HG02588 (cell line): ENCODE measurements at regions not wholly inside any gene's neighbourhood (a gene's known extent, or its start where the extent isn't known, plus 50 kb on each side); places are given as distances from the start of the nearest gene placed in this dataset.
"Not testable (repeated sequence)": the region's sequence is repeated elsewhere in the genome, so short reads cannot be mapped to it uniquely, and the experiment has no call there.

ENCODE experiments used
- ATAC-seq: cut with Tn5 transposase; IDR thresholded peaks from one replicate; pipeline ENCODE4 v1.9.1; 2021; ENCODE audit warnings: mild to moderate bottlenecking, moderate library complexity; ENCODE audit not compliant: unreplicated experiment

DNA sequence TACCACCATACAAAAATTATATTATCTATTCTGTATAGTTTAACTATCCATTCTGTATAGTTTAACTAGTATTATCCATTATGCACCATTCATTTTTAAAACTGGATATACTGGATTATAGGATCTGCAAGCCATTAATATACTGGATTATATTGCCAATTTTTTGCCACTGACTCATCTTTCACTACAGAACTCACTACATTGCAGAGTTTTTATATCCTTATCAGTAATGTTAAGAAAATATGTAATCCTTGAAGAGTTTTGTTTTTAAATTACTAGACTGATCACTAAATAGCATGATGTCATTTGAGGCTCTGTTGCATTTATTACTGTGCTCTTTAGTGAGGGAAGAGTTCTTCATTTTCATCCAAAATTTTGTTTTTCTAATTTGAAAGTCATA lies 109.8 kb upstream of the SNX2 start:
- ATAC-seq, result no peak

DNA sequence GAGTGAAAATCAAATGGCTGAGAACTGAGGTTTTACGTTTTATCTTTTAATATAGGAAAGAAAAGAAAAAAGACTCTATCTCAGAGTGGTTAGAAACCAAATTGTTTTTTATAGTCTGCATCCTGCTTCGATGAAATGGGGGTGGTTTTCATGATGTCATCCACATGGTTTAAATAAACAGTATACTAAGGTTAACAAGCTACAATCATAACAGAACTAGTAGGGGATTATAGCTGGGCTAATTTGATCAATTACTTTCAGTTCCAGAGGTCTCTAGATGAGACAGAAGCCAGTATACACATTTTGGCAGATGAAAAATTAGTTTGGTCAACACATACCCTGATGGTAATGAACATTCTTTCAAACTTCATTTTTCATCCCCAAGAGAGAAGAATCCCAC lies 106.3 kb upstream of the SNX2 start:
- ATAC-seq, result no peak

- not testable (repeated sequence) for ATAC-seq
Observed at GRCh38 chr5:122669709-122670108, 105.2 kb upstream of the SNX2 start.

DNA sequence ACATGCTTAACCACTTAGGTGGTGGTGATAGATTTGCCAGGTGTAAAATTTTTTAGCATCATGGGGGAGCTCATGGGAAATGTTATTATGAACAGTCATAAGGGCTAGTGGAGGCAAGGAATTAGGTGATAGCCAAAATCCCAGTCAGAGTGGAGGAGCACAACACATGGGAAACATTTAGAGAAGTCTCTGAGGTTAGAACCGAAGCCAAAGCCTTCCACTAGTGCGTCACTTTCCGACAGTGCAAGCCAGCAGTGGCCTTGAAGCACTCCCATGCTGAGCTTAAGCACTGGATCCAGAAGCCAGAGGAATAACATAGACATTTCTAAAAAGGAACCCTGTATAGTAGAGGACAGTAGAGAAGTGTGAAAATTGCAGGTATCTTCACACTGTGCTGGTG lies 101.5 kb upstream of the SNX2 start:
- ATAC-seq, result no peak

- ATAC-seq, result no peak
Observed at GRCh38 chr5:122674385-122674784, 100.5 kb upstream of the SNX2 start.

- ATAC-seq, result no peak
Observed at GRCh38 chr5:122680623-122681350, 94.1 kb upstream of the SNX2 start.

- ATAC-seq, result no peak
Observed at GRCh38 chr5:122683631-122684030, 91.2 kb upstream of the SNX2 start.

- no peak for ATAC-seq
Observed at GRCh38 chr5:122690266-122690665, 84.6 kb upstream of the SNX2 start.

- ATAC-seq, result no peak
Observed at GRCh38 chr5:122691931-122692330, 82.9 kb upstream of the SNX2 start.

DNA sequence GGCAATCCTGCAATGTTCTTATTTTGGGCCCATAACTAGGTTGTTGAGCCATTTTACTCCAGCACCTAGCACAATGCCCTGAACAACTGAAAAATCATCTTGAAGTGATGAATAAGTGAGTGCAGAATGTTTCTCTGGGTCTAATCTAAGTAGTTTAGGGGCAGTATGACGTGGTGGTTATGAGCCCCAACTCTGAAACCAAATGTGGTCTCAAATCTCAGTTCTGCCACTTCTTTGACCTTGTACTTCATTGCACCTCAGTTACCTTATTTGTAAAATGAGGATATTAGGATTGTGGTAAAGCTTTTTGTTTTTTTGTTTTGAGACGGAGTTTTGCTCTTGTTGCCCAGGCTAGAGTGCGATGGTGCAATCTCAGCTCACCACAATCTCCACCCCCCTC lies 80.9 kb upstream of the SNX2 start:
- no peak for ATAC-seq

DNA sequence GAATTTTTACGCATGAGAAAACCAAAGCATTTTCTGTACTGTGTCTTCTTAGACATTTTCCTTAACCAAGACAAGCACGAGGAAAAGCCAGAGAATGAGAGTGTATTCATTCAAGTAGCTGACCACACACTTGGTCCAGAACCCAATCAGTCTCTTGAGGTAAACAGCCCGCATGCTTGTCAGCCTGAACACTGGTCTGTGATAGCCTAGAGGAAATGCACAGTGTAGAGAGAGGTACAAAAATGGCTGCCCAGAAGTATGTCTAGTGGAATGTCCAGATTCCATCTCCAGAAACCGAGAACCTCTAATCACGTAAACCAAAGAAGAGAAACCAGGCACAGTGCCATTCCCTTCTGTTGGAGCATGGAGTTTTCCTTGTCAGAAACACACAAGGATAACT lies 80.0 kb upstream of the SNX2 start:
- no peak for ATAC-seq

- ATAC-seq, result not testable (repeated sequence)
Observed at GRCh38 chr5:122696735-122697134, 78.1 kb upstream of the SNX2 start.

DNA sequence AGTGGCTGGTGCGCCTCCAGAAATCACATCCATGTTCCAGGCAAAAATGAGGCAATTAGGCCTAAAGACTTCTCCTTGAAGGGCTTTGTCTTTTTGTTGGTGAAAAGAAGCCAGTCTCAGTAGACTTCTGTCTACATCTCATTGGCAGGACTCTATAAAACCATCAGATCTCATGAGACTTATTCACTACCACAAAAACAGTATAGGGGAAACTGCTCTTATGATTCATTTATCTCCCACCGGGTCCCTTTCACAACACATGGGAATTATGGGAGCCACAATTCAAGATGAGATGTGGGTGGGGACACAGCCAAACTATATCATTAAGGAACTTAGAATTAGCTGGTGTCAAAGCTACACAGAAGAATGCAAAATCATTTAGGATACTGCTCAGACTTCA lies 77.7 kb upstream of the SNX2 start:
- ATAC-seq, result no peak

DNA sequence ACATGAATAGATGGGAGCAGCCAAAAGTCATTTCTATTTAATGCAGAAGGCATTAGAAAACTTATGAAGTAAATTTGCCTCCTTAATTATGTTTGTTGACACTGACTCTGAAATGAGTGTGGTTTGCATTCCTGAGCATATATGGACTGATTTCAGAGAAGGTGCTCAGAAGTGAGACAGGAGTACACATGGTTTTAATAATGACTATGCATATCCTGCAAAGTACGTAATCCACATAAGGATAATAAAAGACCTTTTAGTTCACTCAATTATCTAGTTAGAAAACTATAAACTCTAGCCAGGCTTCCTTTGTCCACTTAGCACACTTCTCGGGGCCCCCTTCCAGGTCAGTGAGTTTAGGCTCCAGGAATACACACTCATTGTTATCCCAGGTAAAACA lies 75.7 kb upstream of the SNX2 start:
- no peak for ATAC-seq

GRCh38 chr5:122701640-122702523 lies 73.0 kb upstream of the SNX2 start:
- peak; percentile 99 for ATAC-seq

GRCh38 chr5:122702524-122702875 lies 72.4 kb upstream of the SNX2 start:
- ATAC-seq, result no peak

DNA sequence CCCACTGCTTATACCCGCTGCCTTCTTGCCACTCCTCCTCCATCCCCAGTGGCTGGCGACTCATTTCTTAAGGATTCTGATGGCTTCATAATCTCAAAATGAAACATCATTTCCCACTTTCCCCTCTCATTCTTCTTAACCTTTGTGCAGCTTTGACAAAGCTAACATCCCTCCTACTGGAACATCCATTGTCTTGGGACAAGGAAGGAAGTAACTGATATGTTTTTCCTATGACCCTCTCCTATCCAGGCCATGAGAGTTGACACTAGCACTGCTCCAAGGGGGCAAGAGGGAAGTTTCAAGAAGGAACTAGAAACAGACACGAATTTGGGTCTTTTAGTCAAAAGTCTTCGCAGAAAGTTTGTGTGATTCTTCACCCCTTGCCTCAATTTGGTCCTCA lies 71.7 kb upstream of the SNX2 start:
- no peak for ATAC-seq

GRCh38 chr5:122704247-122705036 lies 70.4 kb upstream of the SNX2 start:
- ATAC-seq, result no peak

- no peak for ATAC-seq
Observed at GRCh38 chr5:122705851-122706250, 69.0 kb upstream of the SNX2 start.

- ATAC-seq, result no peak
Observed at GRCh38 chr5:122707796-122708195, 67.1 kb upstream of the SNX2 start.

DNA sequence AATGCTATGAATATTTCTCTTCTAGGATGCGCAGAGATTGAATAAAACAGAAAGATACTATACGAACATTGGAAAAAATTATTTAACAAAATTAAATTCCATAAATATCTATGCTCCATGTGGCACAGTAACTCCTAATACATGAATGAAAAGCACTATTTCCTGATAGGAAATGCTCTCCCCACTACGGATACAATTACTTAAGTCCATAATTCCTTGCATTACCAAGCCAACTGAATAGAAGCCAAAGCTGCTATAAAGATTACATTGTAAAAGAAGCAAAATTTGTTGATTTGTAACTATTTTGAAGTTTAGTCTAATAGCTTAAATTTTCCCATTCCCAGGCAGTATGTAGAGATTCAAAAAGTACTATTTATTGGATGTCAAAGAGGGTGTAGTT lies 61.8 kb upstream of the SNX2 start:
- no peak for ATAC-seq

DNA sequence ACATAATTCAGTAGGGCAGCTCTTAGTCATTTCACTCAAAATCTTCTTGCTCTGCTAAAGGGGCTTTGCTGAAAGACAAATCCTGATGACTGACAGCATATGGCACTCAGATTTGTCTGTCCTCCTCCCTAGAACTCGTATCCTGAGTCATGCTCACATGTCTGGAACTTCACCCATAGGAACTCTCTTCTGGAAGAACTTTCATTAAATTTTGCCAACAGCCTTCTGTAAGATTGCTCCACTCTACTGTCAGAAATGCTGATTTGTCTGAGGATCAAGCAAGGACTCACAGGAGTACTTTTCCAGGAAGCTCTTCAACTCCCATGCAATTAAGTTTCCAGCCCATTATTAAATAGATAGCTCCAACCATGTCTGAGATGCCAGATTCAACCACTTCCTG lies 59.8 kb upstream of the SNX2 start:
- no peak for ATAC-seq
